HG02610 (cell line): ENCODE measurements at regions not wholly inside any gene's neighbourhood (a gene's known extent, or its start where the extent isn't known, plus 50 kb on each side); places are given as distances from the start of the nearest gene placed in this dataset.
"Not testable (repeated sequence)": the region's sequence is repeated elsewhere in the genome, so short reads cannot be mapped to it uniquely, and the experiment has no call there.

Source experiments
- ATAC-seq: cut with Tn5 transposase; IDR thresholded peaks from one replicate; pipeline ENCODE4 v1.9.1; 2021; ENCODE audit warnings: mild to moderate bottlenecking, moderate library complexity; ENCODE audit not compliant: unreplicated experiment

- not testable (repeated sequence) for ATAC-seq
These were observed 537.3 kb downstream of the ZBBX start for GRCh38 chr3:166842784-166843183.

GRCh38 chr3:166837535-166837934, 542.6 kb downstream of the ZBBX start:
- ATAC-seq: peak; percentile 72

- no peak for ATAC-seq
These were observed 543.3 kb downstream of the ZBBX start for GRCh38 chr3:166836836-166837235.

GRCh38 chr3:166829896-166830295, 550.2 kb downstream of the ZBBX start:
- ATAC-seq: no peak

GRCh38 chr3:166818464-166818863, 561.6 kb downstream of the ZBBX start:
- no peak for ATAC-seq

GRCh38 chr3:166817269-166817668, 562.8 kb downstream of the ZBBX start:
- ATAC-seq: not testable (repeated sequence)

- ATAC-seq: no peak
These were observed 569.2 kb downstream of the ZBBX start for GRCh38 chr3:166810741-166811445.

- ATAC-seq: no peak
These were observed 570.6 kb downstream of the ZBBX start for GRCh38 chr3:166809520-166809919.

GRCh38 chr3:166788936-166789335, 591.2 kb downstream of the ZBBX start:
- ATAC-seq: no peak

- no peak for ATAC-seq
These were observed 594.2 kb downstream of the ZBBX start for GRCh38 chr3:166785876-166786275.

- ATAC-seq: no peak
These were observed 596.9 kb downstream of the ZBBX start for GRCh38 chr3:166783206-166783605.

- ATAC-seq: no peak
These were observed 615.3 kb downstream of the ZBBX start for GRCh38 chr3:166764698-166765318.

- ATAC-seq: no peak
These were observed 620.2 kb downstream of the ZBBX start for GRCh38 chr3:166759736-166760513.

GRCh38 chr3:166752214-166752613, 627.9 kb downstream of the ZBBX start:
- no peak for ATAC-seq

GRCh38 chr3:166743481-166744134, 636.5 kb downstream of the ZBBX start:
- ATAC-seq: no peak

GRCh38 chr3:166734734-166735133, 645.4 kb downstream of the ZBBX start:
- no peak for ATAC-seq

GRCh38 chr3:166731701-166732100, 648.4 kb downstream of the ZBBX start:
- ATAC-seq: no peak

GRCh38 chr3:166721466-166721865, 658.6 kb downstream of the ZBBX start:
- ATAC-seq: no peak

- no peak for ATAC-seq
These were observed 665.9 kb downstream of the ZBBX start for GRCh38 chr3:166714206-166714605.

- ATAC-seq: no peak
These were observed 666.3 kb downstream of the ZBBX start for GRCh38 chr3:166713787-166714186.

GRCh38 chr3:166706094-166706493, 674.0 kb downstream of the ZBBX start:
- no peak for ATAC-seq
